ENCODE measurements at regions not wholly inside any gene's neighbourhood (a gene's known extent, or its start where the extent isn't known, plus 50 kb on each side); places are given as distances from the start of the nearest gene placed in this dataset.

DNA sequence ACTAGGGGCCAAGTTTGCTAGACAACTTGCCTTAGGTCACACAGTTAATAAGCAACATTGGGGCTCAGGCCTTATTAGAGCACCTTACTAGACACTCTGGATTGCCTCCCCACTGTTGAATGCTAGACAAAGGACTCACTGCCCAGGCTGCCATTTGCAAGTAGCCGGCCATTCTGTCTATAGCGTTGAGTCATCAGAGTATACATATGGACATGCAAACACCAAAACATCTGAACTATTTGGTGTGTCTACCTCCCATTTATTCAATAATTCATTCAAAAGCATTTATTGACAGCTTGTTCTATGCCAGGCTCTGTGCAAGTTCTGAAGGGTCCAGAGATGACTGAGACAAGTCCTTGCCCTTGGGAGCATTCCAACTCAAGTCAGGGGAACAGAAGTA is 181.4 kb upstream of the DPT start:
- Mint-ChIP-seq H3K4me1 (ENCODE audit: low read depth) (peaks cover 5% of the 10 kb centered on the region), H3K36me3 (ENCODE audit: low read depth) (no peaks in the 10 kb centered on the region), H3K9me3 (ENCODE audit: insufficient read depth) (no peaks in the 10 kb centered on the region), H3K27ac (no peak overlapping the region), H3K27me3 (ENCODE audit: low read depth) (peaks cover 9% of the 10 kb centered on the region), H3K4me3 (no peak overlapping the region)
- ChIA-PET CTCF (no interaction called here), POLR2A (no interaction called here)
- DNase-seq: no peak
- no peak for ATAC-seq

DNA sequence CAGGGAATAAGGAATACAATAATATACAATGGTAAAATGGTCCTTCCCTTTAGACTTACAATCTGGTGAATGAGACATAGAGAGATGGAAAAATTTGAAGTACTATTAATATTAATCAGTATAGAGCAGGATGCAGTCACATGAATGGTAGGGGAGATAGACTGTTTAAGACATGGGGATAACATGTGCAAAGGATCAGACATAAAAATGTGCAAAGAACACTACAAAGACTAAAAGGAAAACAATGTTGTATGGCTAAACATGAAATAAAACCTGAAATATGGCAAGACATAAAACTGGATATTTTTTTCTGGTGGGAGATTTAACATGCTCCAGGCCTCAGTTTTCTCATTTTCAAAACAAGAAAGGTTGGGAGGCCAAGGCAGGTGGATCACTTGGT is 182.4 kb upstream of the DPT start:
- DNase-seq (no peak), ATAC-seq (no peak)
- no peaks in the 10 kb centered on the region for H3K9me3 Mint-ChIP-seq (ENCODE audit: insufficient read depth)
- H3K27me3 Mint-ChIP-seq (ENCODE audit: low read depth): peaks cover 12% of the 10 kb centered on the region
- no peaks in the 10 kb centered on the region for H3K36me3 Mint-ChIP-seq (ENCODE audit: low read depth)
- no peak overlapping the region for H3K27ac Mint-ChIP-seq
- ChIA-PET CTCF (no interaction called here), POLR2A (no interaction called here)
- peaks cover 5% of the 10 kb centered on the region for H3K4me1 Mint-ChIP-seq (ENCODE audit: low read depth)
- H3K4me3 Mint-ChIP-seq: no peak overlapping the region

DNA sequence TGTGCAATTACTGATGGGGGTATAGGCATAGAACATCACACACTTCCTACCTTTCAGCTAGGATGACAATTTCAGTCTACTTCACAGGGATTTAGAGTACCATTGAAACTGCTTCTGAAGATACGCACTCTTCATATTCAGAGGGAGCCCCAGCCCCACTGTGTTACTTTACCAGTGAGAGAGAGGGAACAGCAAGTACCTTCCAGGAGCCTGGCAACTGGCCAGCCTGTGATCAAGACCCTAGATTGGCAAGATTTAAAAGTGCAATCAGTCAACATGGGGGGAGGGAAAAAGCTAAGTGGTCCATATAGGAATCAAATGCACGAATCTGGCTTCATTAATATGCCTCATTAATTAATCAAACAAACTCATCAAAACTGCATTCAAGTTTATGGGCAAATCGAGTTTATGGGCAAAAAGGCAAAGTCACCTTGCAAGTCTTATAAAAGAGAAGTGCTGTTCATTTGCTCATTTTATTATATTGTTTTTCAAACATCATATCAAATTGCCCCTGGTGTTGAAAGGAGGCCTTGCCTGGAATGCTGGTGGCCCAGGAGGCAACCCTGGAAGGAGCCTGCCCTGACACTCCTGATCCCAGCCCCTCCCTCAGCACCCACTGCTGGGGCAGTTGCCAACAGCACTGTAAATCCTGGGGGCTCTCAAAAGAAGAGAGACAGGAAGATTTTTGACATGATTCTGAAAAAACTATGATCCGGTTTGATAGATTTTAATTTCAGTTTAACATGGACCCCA is 184.9 kb upstream of the DPT start:
- ChIA-PET POLR2A (no interaction called here), CTCF (no interaction called here)
- H3K4me1 Mint-ChIP-seq (ENCODE audit: low read depth): no peaks in the 10 kb centered on the region
- DNase-seq (no peak), ATAC-seq (no peak)
- peaks cover 13% of the 10 kb centered on the region for H3K27me3 Mint-ChIP-seq (ENCODE audit: low read depth)
- no peak overlapping the region for H3K27ac Mint-ChIP-seq
- no peak overlapping the region for H3K4me3 Mint-ChIP-seq
- no peaks in the 10 kb centered on the region for H3K9me3 Mint-ChIP-seq (ENCODE audit: insufficient read depth)
- H3K36me3 Mint-ChIP-seq (ENCODE audit: low read depth): no peaks in the 10 kb centered on the region

DNA sequence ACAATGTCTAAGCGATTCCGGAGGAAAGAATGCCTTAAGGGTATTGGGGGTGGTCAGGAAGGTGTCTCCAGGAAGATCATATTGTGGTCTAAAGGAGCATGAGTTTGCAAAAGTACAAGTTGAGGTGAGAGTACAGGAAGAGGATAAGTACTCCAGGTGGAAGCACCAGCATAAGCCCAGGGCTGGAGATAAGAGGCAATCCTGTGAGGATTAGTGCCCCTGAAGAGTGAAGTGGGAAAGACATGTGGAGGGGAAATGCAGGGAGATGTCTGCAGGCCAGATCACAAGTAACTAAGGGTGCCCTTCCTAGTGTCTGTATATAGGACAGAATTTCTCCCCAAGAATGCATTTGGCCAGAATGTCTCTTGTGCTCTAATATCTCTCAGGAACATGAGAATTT is 188.3 kb upstream of the DPT start:
- Mint-ChIP-seq H3K27ac (no peak overlapping the region), H3K4me1 (ENCODE audit: low read depth) (peaks cover 10% of the 10 kb centered on the region), H3K4me3 (no peak overlapping the region), H3K9me3 (ENCODE audit: insufficient read depth) (no peaks in the 10 kb centered on the region), H3K36me3 (ENCODE audit: low read depth) (no peaks in the 10 kb centered on the region), H3K27me3 (ENCODE audit: low read depth) (peaks cover 12% of the 10 kb centered on the region)
- ATAC-seq (no peak), DNase-seq (no peak)
- ChIA-PET CTCF (no interaction called here), POLR2A (no interaction called here)

DNA sequence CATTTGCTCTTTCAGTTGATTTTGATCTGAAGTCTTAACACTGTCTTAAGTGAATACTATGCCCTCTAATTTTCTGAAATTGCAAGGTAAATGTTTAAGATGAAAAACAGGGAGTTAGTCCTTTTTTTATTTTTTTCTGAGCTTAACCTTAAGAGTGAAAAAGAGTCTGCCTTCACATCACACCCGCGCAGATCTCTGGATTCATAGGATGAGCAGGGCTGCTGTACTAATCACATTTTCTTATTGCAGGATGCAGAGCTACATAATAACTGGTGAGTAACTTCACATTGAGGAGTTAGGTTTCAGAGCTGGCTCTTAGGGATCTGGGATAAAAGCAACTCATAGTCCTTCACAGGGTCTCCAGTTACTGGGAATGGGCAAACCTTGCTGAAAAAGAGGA is 188.7 kb upstream of the ATP1B1 start:
- H3K4me1 Mint-ChIP-seq (ENCODE audit: low read depth): peaks cover 11% of the 10 kb centered on the region
- CTCF ChIA-PET: no interaction called here
- H3K4me3 Mint-ChIP-seq: no peak overlapping the region
- ATAC-seq (no peak), DNase-seq (no peak)
- H3K27me3 Mint-ChIP-seq (ENCODE audit: low read depth): peaks cover 12% of the 10 kb centered on the region
- no peaks in the 10 kb centered on the region for H3K36me3 Mint-ChIP-seq (ENCODE audit: low read depth)
- POLR2A ChIA-PET: no interaction called here
- H3K27ac Mint-ChIP-seq: no peak overlapping the region
- no peaks in the 10 kb centered on the region for H3K9me3 Mint-ChIP-seq (ENCODE audit: insufficient read depth)

DNA sequence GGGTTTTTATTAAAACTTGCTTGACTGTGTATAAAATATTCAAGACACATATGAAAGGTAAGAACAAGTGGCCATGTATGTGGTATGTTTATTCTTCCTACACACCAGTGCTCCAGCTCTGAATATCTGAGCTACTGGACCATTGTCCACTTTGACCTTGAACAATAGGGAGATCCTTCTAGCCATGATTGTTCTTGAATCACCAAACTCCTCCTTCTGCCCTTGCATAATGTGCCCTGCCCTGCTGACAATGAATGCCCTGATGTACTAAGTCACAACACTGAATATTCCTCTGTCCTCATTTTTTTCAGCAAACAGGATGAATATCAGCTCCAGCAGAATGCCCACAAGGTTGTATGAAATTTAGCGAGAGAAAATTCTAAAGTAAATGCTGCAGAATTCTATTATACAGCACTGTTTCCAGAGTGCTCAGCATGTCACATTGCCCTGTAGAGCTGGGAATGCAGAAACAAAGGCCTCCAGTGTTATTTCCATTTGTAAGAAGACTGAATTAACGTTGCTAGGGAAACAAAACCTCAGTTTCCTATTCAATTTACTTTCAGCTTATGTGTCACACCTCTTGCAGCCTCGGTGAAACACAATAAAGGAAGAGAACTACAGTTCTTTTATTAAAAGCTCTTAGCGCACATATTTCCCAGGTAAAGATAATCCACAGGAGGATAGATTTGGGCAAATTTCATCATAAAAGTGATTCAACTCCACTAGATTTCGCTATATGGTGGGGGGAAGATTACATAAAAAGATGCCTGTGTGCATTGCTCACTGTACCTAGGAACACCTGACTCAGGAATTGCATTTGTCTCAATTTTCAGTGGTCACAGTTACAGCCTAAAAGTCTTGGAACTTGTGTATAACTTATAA is 187.4 kb upstream of the ATP1B1 start:
- H3K27ac Mint-ChIP-seq: no peak overlapping the region
- peaks cover 12% of the 10 kb centered on the region for H3K27me3 Mint-ChIP-seq (ENCODE audit: low read depth)
- POLR2A ChIA-PET: no interaction called here
- no peak for DNase-seq
- CTCF ChIA-PET: interaction anchor here (1.5 kb wide), 1 partner anchor 316 kb away, joined by 4 read pairs; no protein-coding TSS in a partner anchor
- H3K4me3 Mint-ChIP-seq: no peak overlapping the region
- no peaks in the 10 kb centered on the region for H3K36me3 Mint-ChIP-seq (ENCODE audit: low read depth)
- peaks cover 11% of the 10 kb centered on the region for H3K4me1 Mint-ChIP-seq (ENCODE audit: low read depth)
- no peaks in the 10 kb centered on the region for H3K9me3 Mint-ChIP-seq (ENCODE audit: insufficient read depth)
- no peak for ATAC-seq

DNA sequence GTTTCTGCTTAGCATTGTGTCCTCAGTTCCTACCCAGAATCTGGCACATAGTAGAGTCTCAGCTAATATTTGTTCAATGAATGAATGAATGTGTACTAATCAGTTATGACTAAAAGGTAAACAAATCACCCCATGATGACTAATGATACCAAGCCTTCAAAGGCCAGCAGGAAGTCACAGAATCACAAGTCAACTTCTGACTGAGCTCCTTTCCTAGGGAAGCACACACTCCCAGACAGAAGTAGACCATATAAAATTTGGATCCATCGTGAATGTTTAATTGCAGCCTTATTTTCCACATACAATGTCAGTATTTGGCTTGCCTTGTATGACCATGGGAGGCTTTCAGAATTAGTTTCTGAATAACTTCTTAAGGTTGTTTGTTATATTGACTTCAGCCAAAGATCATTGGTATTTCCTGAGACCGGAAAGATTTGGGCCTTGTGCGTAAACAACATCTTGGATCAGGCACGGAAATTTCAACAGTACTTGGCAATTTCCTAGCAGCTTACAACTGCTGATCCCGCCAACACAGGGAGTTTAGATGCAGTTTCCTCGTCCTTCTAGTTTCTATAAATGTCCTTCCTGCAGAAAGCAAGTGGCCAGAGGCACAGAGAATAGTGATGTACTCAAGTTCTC is 185.9 kb upstream of the ATP1B1 start:
- Mint-ChIP-seq H3K4me3 (no peak overlapping the region), H3K4me1 (ENCODE audit: low read depth) (peaks cover 11% of the 10 kb centered on the region), H3K27ac (no peak overlapping the region), H3K27me3 (ENCODE audit: low read depth) (peaks cover 9% of the 10 kb centered on the region), H3K36me3 (ENCODE audit: low read depth) (no peaks in the 10 kb centered on the region), H3K9me3 (ENCODE audit: insufficient read depth) (no peaks in the 10 kb centered on the region)
- no peak for DNase-seq
- POLR2A ChIA-PET: no interaction called here
- CTCF ChIA-PET: interaction anchor here (1.4 kb wide), 1 partner anchor 8 kb away, joined by 3 read pairs; no protein-coding TSS in a partner anchor
- no peak for ATAC-seq

DNA sequence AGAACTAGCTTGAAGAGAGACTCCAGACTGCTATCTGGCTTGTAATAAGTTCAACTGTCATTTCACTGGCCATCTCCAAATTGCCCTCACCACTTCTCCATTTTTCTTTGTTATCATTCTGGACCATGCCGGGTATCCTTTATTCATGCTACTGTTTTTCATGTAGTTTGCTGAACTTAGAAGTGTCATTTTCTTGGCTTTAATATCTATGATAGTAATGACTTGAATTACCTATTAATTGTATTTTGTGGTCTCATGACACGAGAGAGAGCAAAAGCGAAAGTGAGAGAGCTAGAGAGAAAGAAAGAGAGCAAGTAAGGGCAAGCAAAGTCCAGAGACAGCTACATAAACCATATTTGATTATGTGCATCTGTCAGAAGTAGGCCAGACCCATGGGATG is 184.9 kb upstream of the ATP1B1 start:
- Mint-ChIP-seq H3K27me3 (ENCODE audit: low read depth) (peaks cover 10% of the 10 kb centered on the region), H3K4me1 (ENCODE audit: low read depth) (peaks cover 11% of the 10 kb centered on the region), H3K9me3 (ENCODE audit: insufficient read depth) (no peaks in the 10 kb centered on the region), H3K36me3 (ENCODE audit: low read depth) (no peaks in the 10 kb centered on the region), H3K4me3 (peak overlapping the region; percentile 32), H3K27ac (peak overlapping the region; percentile 8)
- no peak for DNase-seq
- CTCF ChIA-PET: interaction anchor here (1.4 to 1.6 kb wide), 2 partner anchors 9 to 88 kb away, joined by 3 read pairs; no protein-coding TSS in a partner anchor
- no peak for ATAC-seq
- POLR2A ChIA-PET: no interaction called here

DNA sequence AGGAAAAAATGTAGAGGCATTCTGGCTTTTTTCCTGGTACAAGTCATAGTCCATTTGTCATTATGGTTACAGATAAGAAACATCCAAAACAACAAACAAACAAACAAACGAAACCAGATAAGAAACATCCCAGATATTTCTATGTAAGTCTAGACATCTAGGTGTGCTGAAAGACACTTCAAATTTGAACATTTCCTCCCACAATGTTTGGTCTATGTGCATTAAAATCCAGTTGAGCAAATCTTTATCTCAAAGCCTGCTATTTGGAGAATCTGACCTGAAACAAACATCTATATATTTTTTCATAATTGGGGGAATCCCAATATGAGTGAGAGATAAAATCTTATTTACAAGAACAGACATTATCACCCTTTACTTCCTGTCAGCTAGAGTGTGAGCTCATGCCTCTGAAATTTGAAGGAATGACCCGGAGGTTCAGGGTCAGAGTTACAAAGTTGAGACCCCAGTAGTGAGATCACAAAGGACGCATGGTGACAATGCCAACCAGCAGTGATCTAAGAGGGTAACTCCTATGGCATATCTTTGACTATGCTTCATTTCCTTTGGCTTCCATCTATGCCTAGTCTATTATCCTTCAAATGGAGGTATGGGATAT is 182.9 kb upstream of the ATP1B1 start:
- CTCF ChIA-PET: no interaction called here
- POLR2A ChIA-PET: no interaction called here
- H3K36me3 Mint-ChIP-seq (ENCODE audit: low read depth): no peaks in the 10 kb centered on the region
- DNase-seq: no peak
- peaks cover 11% of the 10 kb centered on the region for H3K4me1 Mint-ChIP-seq (ENCODE audit: low read depth)
- peaks cover 9% of the 10 kb centered on the region for H3K9me3 Mint-ChIP-seq (ENCODE audit: insufficient read depth)
- no peak overlapping the region for H3K27ac Mint-ChIP-seq
- peaks cover 22% of the 10 kb centered on the region for H3K27me3 Mint-ChIP-seq (ENCODE audit: low read depth)
- no peak for ATAC-seq
- no peak overlapping the region for H3K4me3 Mint-ChIP-seq

DNA sequence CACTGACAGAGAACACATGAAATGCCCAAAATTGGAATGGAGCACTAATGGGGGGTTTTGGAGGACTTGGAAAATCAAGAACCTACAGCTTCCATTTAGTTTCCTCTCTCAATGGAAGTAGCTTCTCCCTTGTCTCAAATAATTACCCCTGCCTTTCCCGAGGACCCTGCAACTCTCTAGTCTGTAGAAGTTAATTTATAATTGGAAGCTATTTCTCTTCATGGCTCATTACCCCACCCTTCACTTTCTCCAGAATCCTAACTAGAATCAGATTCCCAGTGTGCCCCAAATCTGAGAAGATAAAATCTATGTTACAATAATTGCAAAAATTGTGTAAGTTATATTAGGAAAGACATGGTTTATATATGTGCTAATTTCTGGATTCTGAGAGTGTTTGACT is 181.5 kb upstream of the ATP1B1 start:
- peaks cover 11% of the 10 kb centered on the region for H3K4me1 Mint-ChIP-seq (ENCODE audit: low read depth)
- ChIA-PET CTCF (no interaction called here), POLR2A (no interaction called here)
- H3K36me3 Mint-ChIP-seq (ENCODE audit: low read depth): no peaks in the 10 kb centered on the region
- DNase-seq: no peak
- H3K27me3 Mint-ChIP-seq (ENCODE audit: low read depth): peaks cover 31% of the 10 kb centered on the region
- ATAC-seq: no peak
- H3K9me3 Mint-ChIP-seq (ENCODE audit: insufficient read depth): peaks cover 9% of the 10 kb centered on the region
- no peak overlapping the region for H3K4me3 Mint-ChIP-seq
- no peak overlapping the region for H3K27ac Mint-ChIP-seq

DNA sequence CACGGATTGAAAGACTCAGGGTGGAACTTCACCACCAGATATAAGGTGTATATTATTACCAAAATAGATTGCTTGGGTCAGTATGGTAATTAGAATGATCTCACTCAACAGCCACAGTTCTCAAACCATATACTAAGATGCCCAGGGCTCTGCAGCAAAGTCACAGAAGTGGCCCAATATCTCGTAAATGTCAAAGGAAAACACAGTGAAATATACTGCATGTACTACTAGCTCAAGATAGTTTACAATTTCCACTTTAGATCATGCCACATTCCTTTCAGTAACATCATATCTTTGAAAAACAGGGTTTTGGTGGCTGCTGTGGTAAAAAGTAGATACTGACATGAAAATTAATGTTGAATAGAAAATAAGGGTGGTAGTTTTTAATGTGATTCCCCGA is 180.3 kb upstream of the ATP1B1 start:
- Mint-ChIP-seq H3K4me3 (no peak overlapping the region), H3K27me3 (ENCODE audit: low read depth) (peaks cover 35% of the 10 kb centered on the region), H3K9me3 (ENCODE audit: insufficient read depth) (peaks cover 9% of the 10 kb centered on the region), H3K4me1 (ENCODE audit: low read depth) (peaks cover 11% of the 10 kb centered on the region), H3K27ac (no peak overlapping the region), H3K36me3 (ENCODE audit: low read depth) (no peaks in the 10 kb centered on the region)
- no peak for ATAC-seq
- no peak for DNase-seq
- ChIA-PET CTCF (no interaction called here), POLR2A (no interaction called here)

DNA sequence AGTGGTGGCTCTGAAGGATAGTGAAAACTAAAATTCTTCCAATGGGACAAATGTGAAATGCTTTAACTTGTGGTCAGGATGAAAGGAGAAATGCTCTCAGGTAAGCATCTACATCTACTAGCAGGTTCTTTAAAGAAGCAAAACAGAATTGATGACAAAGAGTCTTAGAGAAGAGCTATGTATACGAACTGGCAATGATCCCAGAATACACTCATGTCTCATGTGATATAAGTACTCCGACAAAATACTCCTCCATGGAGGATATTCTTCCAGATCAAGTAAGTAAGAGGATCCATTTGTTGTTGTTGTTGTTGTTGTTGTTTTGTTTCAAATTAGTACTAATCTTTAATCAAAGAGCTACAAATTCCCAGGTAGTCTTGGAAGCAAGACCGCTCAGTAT is 174.0 kb upstream of the ATP1B1 start:
- Mint-ChIP-seq H3K27me3 (ENCODE audit: low read depth) (peaks cover 47% of the 10 kb centered on the region), H3K4me1 (ENCODE audit: low read depth) (no peaks in the 10 kb centered on the region), H3K9me3 (ENCODE audit: insufficient read depth) (peaks cover 5% of the 10 kb centered on the region), H3K4me3 (no peak overlapping the region), H3K27ac (no peak overlapping the region), H3K36me3 (ENCODE audit: low read depth) (no peaks in the 10 kb centered on the region)
- DNase-seq (no peak), ATAC-seq (no peak)
- ChIA-PET CTCF (interaction anchor here (1.0 kb wide), 1 partner anchor 329 kb away, joined by 3 read pairs; no protein-coding TSS in a partner anchor), POLR2A (no interaction called here)
